CD4-positive, alpha-beta T cell (primary cell): ENCODE measurements at regions not wholly inside any gene's neighbourhood (a gene's known extent, or its start where the extent isn't known, plus 50 kb on each side); places are given as distances from the start of the nearest gene placed in this dataset.

Experiments
- ATAC-seq: fragments of 200-7000 bp; cut with Tn5 transposase; one replicate; pipeline ENCODE4 v1.10.0; 2022; ENCODE audit warnings: mild to moderate bottlenecking; ENCODE audit not compliant: poor library complexity
- CTCF ChIA-PET: fragments of 350-600 bp; sonication (Branson Sonifier 250); formaldehyde crosslinking; loops from one replicate; lab custom pipeline; 2021; ENCODE audit warnings: antibody characterized with exemption, inconsistent platforms; lab: Charles Lee
- POLR2A ChIA-PET: fragments of 350-600 bp; sonication (Branson Sonifier 250); formaldehyde crosslinking; loops from one replicate; lab custom pipeline; 2021; ENCODE audit warnings: antibody characterized with exemption, inconsistent platforms; lab: Charles Lee
- DNase-seq, 14 experiments: peaks; one replicate each; pipeline ENCODE4 v3.0.0-alpha.2; 2013 to 2020; ENCODE audit warnings: mixed read lengths in 2 of 14
- H3K27ac ChIP-seq, 2 donors: one replicate each; pipeline versions ENCODE4 v1.5.1 to v1.7.0; 2013; ENCODE audit warnings: low read length in 2 of 2, low read depth in 1 of 2, mild to moderate bottlenecking in 1 of 2
- H3K27me3 ChIP-seq, 2 experiments: 1 replicate in 1 of 2; 2 replicates in 1 of 2; pipeline versions ENCODE4 v1.6.1 to v1.7.0; 2013; ENCODE audit warnings: low read length in 2 of 2, control low read depth in 1 of 2, mild to moderate bottlenecking in 1 of 2, moderate library complexity in 1 of 2; ENCODE audit not compliant: insufficient read depth in 2 of 2, control insufficient read depth in 1 of 2
- H3K36me3 ChIP-seq: one replicate; pipeline ENCODE4 v1.6.1; 2013; ENCODE audit warnings: low read length, control low read depth; ENCODE audit not compliant: insufficient read depth
- H3K4me1 ChIP-seq: one replicate; pipeline ENCODE4 v1.6.1; 2013; ENCODE audit warnings: low read length, control low read depth; ENCODE audit not compliant: insufficient read depth
- H3K4me3 ChIP-seq: one replicate; pipeline ENCODE4 v1.5.1; 2013; ENCODE audit warnings: mild to moderate bottlenecking, low read length, moderate library complexity
- H3K9me3 ChIP-seq, 2 experiments: 1 replicate in 1 of 2; 2 replicates in 1 of 2; pipeline versions ENCODE4 v1.6.1 to v1.7.0; 2013; ENCODE audit warnings: low read length in 2 of 2, mild to moderate bottlenecking in 2 of 2, control low read depth in 1 of 2, moderate library complexity in 1 of 2; ENCODE audit not compliant: control insufficient read depth in 1 of 2, insufficient read depth in 1 of 2
- H3K27ac Mint-ChIP-seq: one replicate; pipeline ENCODE4 v1.8.0; 2020; ENCODE audit warnings: mixed read lengths
- H3K27me3 Mint-ChIP-seq: one replicate; pipeline ENCODE4 v1.8.0; 2021; ENCODE audit warnings: mixed read lengths
- H3K36me3 Mint-ChIP-seq: one replicate; pipeline ENCODE4 v1.8.0; 2021; ENCODE audit warnings: low read depth, mixed read lengths
- H3K4me1 Mint-ChIP-seq: one replicate; pipeline ENCODE4 v1.8.0; 2021; ENCODE audit warnings: low read depth, mixed read lengths
- H3K4me3 Mint-ChIP-seq: one replicate; pipeline ENCODE4 v1.8.0; 2020; ENCODE audit warnings: mild to moderate bottlenecking, mixed read lengths
- H3K9me3 Mint-ChIP-seq: one replicate; pipeline ENCODE4 v1.8.0; 2020; ENCODE audit warnings: mixed read lengths
- CTCF ChIP-seq: fragments of 200-600 bp; IDR thresholded peaks from one replicate; pipeline ENCODE4 v1.8.0; 2022; ENCODE audit warnings: antibody characterized with exemption, mild to moderate bottlenecking
- intact Hi-C, 2 experiments: fragments of 100-400 bp; cut with DNase I in 1 of 2; cut with micrococcal nuclease in 1 of 2; formaldehyde crosslinking; loops; one replicate each; pipeline versions ENCODE4 v1.15.1 to v1.9.0; 2023 to 2025; cut with DNase I, micrococcal nuclease

- Histone ChIP-seq H3K27me3 (no peaks in the 10 kb centered on the region), H3K36me3 (no peaks in the 10 kb centered on the region), H3K9me3 (no peaks in the 10 kb centered on the region), H3K27ac (no peak overlapping the region), H3K4me3 (no peak overlapping the region), H3K4me1 (peaks cover 28% of the 10 kb centered on the region)
- Mint-ChIP-seq H3K27me3 (no peaks in the 10 kb centered on the region), H3K36me3 (no peaks in the 10 kb centered on the region), H3K4me3 (no peak overlapping the region), H3K4me1 (peaks cover 51% of the 10 kb centered on the region), H3K9me3 (no peaks in the 10 kb centered on the region), H3K27ac (no peak overlapping the region)
- intact Hi-C loops = no loop called here
- DNase-seq = no peak
- no peak for TF ChIP-seq CTCF
- ChIA-PET CTCF (no interaction called here), POLR2A (interaction anchor here (1.0 to 1.8 kb wide), 4 partner anchors 13 to 36 kb away, joined by 3 to 4 read pairs (median 3); no protein-coding TSS in a partner anchor)
- no peak for ATAC-seq
Observed at GRCh38 chr12:107356266-107356936, 263.1 kb upstream of the CRY1 start.

GRCh38 chr12:107356937-107357295 is 263.6 kb upstream of the CRY1 start:
- no peaks in the 10 kb centered on the region for H3K36me3 ChIP-seq
- no peaks in the 10 kb centered on the region for H3K9me3 Mint-ChIP-seq
- peaks cover 27% of the 10 kb centered on the region for H3K4me1 ChIP-seq
- H3K27me3 Mint-ChIP-seq = no peaks in the 10 kb centered on the region
- no peak for DNase-seq
- no peaks in the 10 kb centered on the region for H3K36me3 Mint-ChIP-seq
- no peak overlapping the region for H3K4me3 ChIP-seq
- peaks cover 46% of the 10 kb centered on the region for H3K4me1 Mint-ChIP-seq
- H3K9me3 ChIP-seq = no peaks in the 10 kb centered on the region
- no peak overlapping the region for H3K27ac Mint-ChIP-seq
- no peak overlapping the region for H3K4me3 Mint-ChIP-seq
- intact Hi-C loops = no loop called here
- CTCF ChIA-PET = no interaction called here
- ATAC-seq = no peak
- H3K27me3 ChIP-seq = no peaks in the 10 kb centered on the region
- H3K27ac ChIP-seq = no peak overlapping the region
- no peak for TF ChIP-seq CTCF
- POLR2A ChIA-PET = interaction anchor here (1.0 to 1.8 kb wide), 4 partner anchors 12 to 36 kb away, joined by 3 to 4 read pairs (median 3); no protein-coding TSS in a partner anchor

- no peak overlapping the region for H3K4me3 ChIP-seq
- intact Hi-C loops = loop anchor here in 1 of 2 experiments (2.0 kb wide), 1 partner anchor 15 kb away; no protein-coding TSS in a partner anchor
- POLR2A ChIA-PET = interaction anchor here (1.3 kb wide), 1 partner anchor 38 kb away, joined by 3 read pairs; no protein-coding TSS in a partner anchor
- H3K36me3 ChIP-seq = no peaks in the 10 kb centered on the region
- no peak overlapping the region for H3K4me3 Mint-ChIP-seq
- H3K36me3 Mint-ChIP-seq = no peaks in the 10 kb centered on the region
- no peaks in the 10 kb centered on the region for H3K9me3 Mint-ChIP-seq
- CTCF ChIA-PET = no interaction called here
- no peak overlapping the region for H3K27ac Mint-ChIP-seq
- no peak for DNase-seq
- no peaks in the 10 kb centered on the region for H3K27me3 Mint-ChIP-seq
- ATAC-seq = no peak
- H3K4me1 ChIP-seq = peaks cover 10% of the 10 kb centered on the region
- H3K4me1 Mint-ChIP-seq = peaks cover 24% of the 10 kb centered on the region
- no peak overlapping the region for H3K27ac ChIP-seq
- no peak for TF ChIP-seq CTCF
- no peaks in the 10 kb centered on the region for H3K9me3 ChIP-seq
- H3K27me3 ChIP-seq = no peaks in the 10 kb centered on the region
Observed at GRCh38 chr12:107359382-107359781, 266.0 kb upstream of the CRY1 start.
